ENCODE measurements at regions not wholly inside any gene's neighbourhood (a gene's known extent, or its start where the extent isn't known, plus 50 kb on each side); places are given as distances from the start of the nearest gene placed in this dataset.
A peak's percentile ranks its signal among the peaks of the same experiment; 100 is the strongest.

- no peak for TF ChIP-seq CTCF (conservative IDR thresholded peaks at IDR 0.05)
- no peak overlapping the region for H3K27ac ChIP-seq
Observed at GRCh38 chr5:85017261-85017660, 632.6 kb upstream of the EDIL3 start.

GRCh38 chr5:85030316-85031084 lies 645.8 kb upstream of the EDIL3 start:
- no peak for TF ChIP-seq CTCF (conservative IDR thresholded peaks at IDR 0.05)
- H3K27ac ChIP-seq: no peak overlapping the region

GRCh38 chr5:85049020-85049419 lies 664.3 kb upstream of the EDIL3 start:
- TF ChIP-seq CTCF (conservative IDR thresholded peaks at IDR 0.05): peak; percentile 33; the same call in 1 of the 2 replicates
- H3K27ac ChIP-seq: no peak overlapping the region

GRCh38 chr5:85052826-85053225 lies 668.1 kb upstream of the EDIL3 start:
- TF ChIP-seq CTCF (conservative IDR thresholded peaks at IDR 0.05): no peak
- H3K27ac ChIP-seq: no peak overlapping the region

GRCh38 chr5:85069659-85070640 lies 685.3 kb upstream of the EDIL3 start:
- TF ChIP-seq CTCF (conservative IDR thresholded peaks at IDR 0.05): no peak

GRCh38 chr5:85077581-85077980 lies 692.9 kb upstream of the EDIL3 start:
- H3K27ac ChIP-seq: no peak overlapping the region
- TF ChIP-seq CTCF (conservative IDR thresholded peaks at IDR 0.05): peak; percentile 17; the same call in 1 of the 2 replicates

More at GRCh38 chr5:85069659-85070640, 685.3 kb upstream of the EDIL3 start:
- no peak overlapping the region for H3K27ac ChIP-seq

- TF ChIP-seq CTCF (conservative IDR thresholded peaks at IDR 0.05): no peak
- H3K27ac ChIP-seq: no peak overlapping the region
Observed at GRCh38 chr5:85096421-85096820, 711.7 kb upstream of the EDIL3 start.

Measured in VCaP (cell line).